Upper lobe of left lung (tissue), 4 donors: ENCODE measurements at regions not wholly inside any gene's neighbourhood (a gene's known extent, or its start where the extent isn't known, plus 50 kb on each side); places are given as distances from the start of the nearest gene placed in this dataset.

Source experiments
- CTCF ChIP-seq, 6 experiments: fragments of 450-650 bp in 4 of 6; fragments of 200-600 bp in 2 of 6; sonication (generic) in 2 of 6; IDR thresholded peaks; one replicate each; pipeline ENCODE4 v1.5.1; 2016 to 2019; ENCODE audit warnings: antibody characterized with exemption in 6 of 6
- EP300 ChIP-seq, 4 donors: sonication (generic); formaldehyde crosslinking; IDR thresholded peaks; one replicate each; pipeline ENCODE4 v1.5.1; 2017; ENCODE audit warnings: antibody characterized with exemption in 4 of 4, control low read depth in 2 of 4
- POLR2A ChIP-seq, 4 donors: fragments of 450-650 bp; IDR thresholded peaks; one replicate each; pipeline ENCODE4 v1.5.1; 2016 to 2017; ENCODE audit warnings: antibody characterized with exemption in 4 of 4, mild to moderate bottlenecking in 2 of 4

GRCh38 chr1:208923456-208923855, 660.1 kb upstream of the CAMK1G start:
- TF ChIP-seq CTCF (IDR thresholded peaks at IDR 0.05) (no peak), POLR2A (IDR thresholded peaks at IDR 0.05) (no peak), EP300 (IDR thresholded peaks at IDR 0.05) (no peak)
